Activated CD4-positive, alpha-beta T cell treated with anti-CD3 and anti-CD28 coated beads, Interleukin-2, amount 10 ng/mL, durations not matched to agents 7 days and 5 days (primary cell): ENCODE measurements at regions not wholly inside any gene's neighbourhood (a gene's known extent, or its start where the extent isn't known, plus 50 kb on each side); places are given as distances from the start of the nearest gene placed in this dataset.
A peak's percentile ranks its signal among the peaks of the same experiment; 100 is the strongest.

ENCODE experiments used
- CTCF ChIA-PET: fragments of 350-600 bp; sonication (Branson Sonifier 250); formaldehyde crosslinking; loops from one replicate; lab custom pipeline; 2021; ENCODE audit warnings: antibody characterized with exemption; lab: Charles Lee
- POLR2A ChIA-PET: fragments of 350-600 bp; sonication (Branson Sonifier 250); formaldehyde crosslinking; loops from one replicate; lab custom pipeline; 2021; ENCODE audit warnings: antibody characterized with exemption; lab: Charles Lee
- DNase-seq: peaks from one replicate; pipeline ENCODE4 v3.0.0-alpha.2; 2020
- H3K27ac Mint-ChIP-seq: one replicate; pipeline ENCODE4 v1.8.0; 2021; ENCODE audit warnings: mild to moderate bottlenecking, moderate library complexity, mixed read lengths
- H3K27me3 Mint-ChIP-seq: one replicate; pipeline ENCODE4 v1.8.0; 2021; ENCODE audit warnings: mixed read lengths
- H3K36me3 Mint-ChIP-seq: one replicate; pipeline ENCODE4 v1.8.0; 2021; ENCODE audit warnings: low read depth, mixed read lengths
- H3K4me1 Mint-ChIP-seq: one replicate; pipeline ENCODE4 v1.8.0; 2021; ENCODE audit warnings: mixed read lengths
- H3K4me3 Mint-ChIP-seq: one replicate; pipeline ENCODE4 v1.8.0; 2021; ENCODE audit warnings: mild to moderate bottlenecking, moderate library complexity, mixed read lengths
- H3K9me3 Mint-ChIP-seq: one replicate; pipeline ENCODE4 v1.8.0; 2021; ENCODE audit warnings: mixed read lengths

GRCh38 chr14:71680736-71681387, 251.4 kb upstream of the RGS6 start:
- H3K9me3 Mint-ChIP-seq = peaks cover 5% of the 10 kb centered on the region
- no peak overlapping the region for H3K4me3 Mint-ChIP-seq
- CTCF ChIA-PET = interaction anchor here (1.3 kb wide), 1 partner anchor 14 kb away, joined by 3 read pairs; no protein-coding TSS in a partner anchor
- H3K36me3 Mint-ChIP-seq = peaks cover 49% of the 10 kb centered on the region
- no peak overlapping the region for H3K27ac Mint-ChIP-seq
- no peak for DNase-seq
- POLR2A ChIA-PET = no interaction called here
- H3K27me3 Mint-ChIP-seq = no peaks in the 10 kb centered on the region
- peaks cover 8% of the 10 kb centered on the region for H3K4me1 Mint-ChIP-seq

DNA sequence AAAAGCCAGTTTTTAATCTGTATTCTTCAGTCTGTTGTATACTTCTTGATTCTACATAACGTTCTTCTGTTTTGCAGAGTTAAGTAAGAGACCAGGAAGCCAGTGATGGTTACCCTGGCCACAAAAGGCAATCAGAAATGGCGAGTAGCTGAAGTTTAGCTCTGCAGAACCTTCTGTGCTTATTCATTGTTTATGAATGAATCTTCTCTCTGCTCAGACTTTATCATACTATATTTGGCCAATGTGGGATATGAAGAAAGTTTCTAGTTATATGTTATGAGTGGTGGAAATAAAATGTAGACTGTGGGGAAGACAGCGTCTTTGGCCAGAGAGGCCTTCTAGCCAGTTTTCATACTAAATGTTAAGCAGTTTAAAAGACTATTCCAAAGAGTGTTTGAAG, 249.9 kb upstream of the RGS6 start:
- Mint-ChIP-seq H3K4me1 (peaks cover 8% of the 10 kb centered on the region), H3K27me3 (no peaks in the 10 kb centered on the region), H3K36me3 (peaks cover 48% of the 10 kb centered on the region), H3K9me3 (peaks cover 5% of the 10 kb centered on the region), H3K27ac (peak overlapping the region; percentile 26), H3K4me3 (no peak overlapping the region)
- POLR2A ChIA-PET = no interaction called here
- DNase-seq = no peak
- CTCF ChIA-PET = no interaction called here

GRCh38 chr14:71684323-71684722, 247.9 kb upstream of the RGS6 start:
- H3K36me3 Mint-ChIP-seq = peaks cover 34% of the 10 kb centered on the region
- no peak overlapping the region for H3K27ac Mint-ChIP-seq
- H3K9me3 Mint-ChIP-seq = no peaks in the 10 kb centered on the region
- POLR2A ChIA-PET = no interaction called here
- DNase-seq = no peak
- no peaks in the 10 kb centered on the region for H3K27me3 Mint-ChIP-seq
- CTCF ChIA-PET = no interaction called here
- no peak overlapping the region for H3K4me3 Mint-ChIP-seq
- H3K4me1 Mint-ChIP-seq = peaks cover 8% of the 10 kb centered on the region

DNA sequence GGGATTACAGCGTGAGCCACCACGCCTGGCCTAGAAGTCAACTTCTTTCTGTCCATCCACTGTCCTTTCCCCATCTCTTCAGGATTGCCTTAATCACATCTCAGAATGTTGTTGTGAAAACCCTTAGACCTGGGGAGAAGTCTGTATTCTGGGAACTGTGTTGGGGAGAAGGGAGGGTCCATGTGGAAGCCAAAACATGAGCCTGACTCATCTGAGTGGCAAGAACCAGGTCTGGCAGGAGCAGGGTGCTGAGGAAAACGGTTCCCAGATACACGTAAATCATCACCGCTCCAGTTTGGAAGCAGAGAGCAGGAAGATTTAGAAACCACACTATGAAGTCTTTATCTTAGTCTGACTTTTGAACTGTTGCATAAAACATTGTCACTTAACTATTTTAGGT, 245.6 kb upstream of the RGS6 start:
- POLR2A ChIA-PET = no interaction called here
- CTCF ChIA-PET = no interaction called here
- H3K27ac Mint-ChIP-seq = no peak overlapping the region
- H3K9me3 Mint-ChIP-seq = no peaks in the 10 kb centered on the region
- peaks cover 8% of the 10 kb centered on the region for H3K4me1 Mint-ChIP-seq
- no peaks in the 10 kb centered on the region for H3K27me3 Mint-ChIP-seq
- no peak for DNase-seq
- H3K36me3 Mint-ChIP-seq = peaks cover 40% of the 10 kb centered on the region
- H3K4me3 Mint-ChIP-seq = no peak overlapping the region

DNA sequence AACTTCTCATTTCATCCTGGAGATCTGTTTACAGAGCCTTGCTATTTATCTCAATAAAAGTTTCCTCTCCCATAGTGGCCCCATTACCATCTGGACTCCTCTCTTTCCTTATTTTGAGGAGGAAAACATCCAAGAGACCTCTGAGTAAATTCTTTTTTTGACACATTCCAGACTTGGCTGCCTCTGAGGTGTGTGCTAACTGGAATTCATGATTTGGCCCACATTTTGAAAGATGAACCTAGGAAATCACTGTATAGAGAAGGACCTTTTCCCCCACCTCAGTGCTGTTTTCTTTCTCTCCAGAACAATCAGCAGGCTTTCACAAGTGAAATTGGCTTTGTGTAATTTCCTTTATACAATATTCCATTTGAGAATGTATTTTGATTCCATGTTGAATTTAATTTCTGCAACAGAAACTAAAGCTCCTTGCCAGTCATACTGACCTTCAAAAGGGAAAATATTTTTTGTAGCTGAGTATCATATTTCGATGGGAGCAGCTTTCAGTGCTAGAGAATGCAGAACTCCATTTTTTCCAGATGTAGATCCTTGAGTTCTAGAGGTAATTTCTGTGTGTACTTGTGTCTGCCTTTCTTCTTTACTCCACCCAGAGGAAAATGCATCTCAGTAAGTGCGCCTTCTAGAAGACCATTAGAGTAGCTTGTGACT, 244.9 kb upstream of the RGS6 start:
- POLR2A ChIA-PET = no interaction called here
- H3K27ac Mint-ChIP-seq = no peak overlapping the region

GRCh38 chr14:71688576-71688975, 243.7 kb upstream of the RGS6 start:
- Mint-ChIP-seq H3K4me3 (no peak overlapping the region), H3K9me3 (no peaks in the 10 kb centered on the region), H3K27me3 (no peaks in the 10 kb centered on the region), H3K36me3 (peaks cover 45% of the 10 kb centered on the region), H3K27ac (no peak overlapping the region), H3K4me1 (peaks cover 6% of the 10 kb centered on the region)
- no peak for DNase-seq
- CTCF ChIA-PET = interaction anchor here (0.7 kb wide), 1 partner anchor 11 kb away, joined by 3 read pairs; no protein-coding TSS in a partner anchor
- POLR2A ChIA-PET = no interaction called here

More for the DNA sequence above, 244.9 kb upstream of the RGS6 start:
- CTCF ChIA-PET = interaction anchor here (1.0 kb wide), 1 partner anchor 12 kb away, joined by 3 read pairs; no protein-coding TSS in a partner anchor
- Mint-ChIP-seq H3K4me3 (no peak overlapping the region), H3K27me3 (no peaks in the 10 kb centered on the region), H3K9me3 (no peaks in the 10 kb centered on the region), H3K36me3 (peaks cover 45% of the 10 kb centered on the region), H3K4me1 (peaks cover 8% of the 10 kb centered on the region)
- no peak for DNase-seq

- POLR2A ChIA-PET = no interaction called here
- peaks cover 12% of the 10 kb centered on the region for H3K4me1 Mint-ChIP-seq
- CTCF ChIA-PET = interaction anchor here (0.5 to 0.9 kb wide), 2 partner anchors 269 to 1582 kb away, joined by 3 to 4 read pairs; no protein-coding TSS in a partner anchor
- DNase-seq = no peak
- peaks cover 40% of the 10 kb centered on the region for H3K36me3 Mint-ChIP-seq
- H3K4me3 Mint-ChIP-seq = no peak overlapping the region
- H3K9me3 Mint-ChIP-seq = no peaks in the 10 kb centered on the region
- no peak overlapping the region for H3K27ac Mint-ChIP-seq
- no peaks in the 10 kb centered on the region for H3K27me3 Mint-ChIP-seq
Observed at GRCh38 chr14:71690478-71690877, 241.8 kb upstream of the RGS6 start.

DNA sequence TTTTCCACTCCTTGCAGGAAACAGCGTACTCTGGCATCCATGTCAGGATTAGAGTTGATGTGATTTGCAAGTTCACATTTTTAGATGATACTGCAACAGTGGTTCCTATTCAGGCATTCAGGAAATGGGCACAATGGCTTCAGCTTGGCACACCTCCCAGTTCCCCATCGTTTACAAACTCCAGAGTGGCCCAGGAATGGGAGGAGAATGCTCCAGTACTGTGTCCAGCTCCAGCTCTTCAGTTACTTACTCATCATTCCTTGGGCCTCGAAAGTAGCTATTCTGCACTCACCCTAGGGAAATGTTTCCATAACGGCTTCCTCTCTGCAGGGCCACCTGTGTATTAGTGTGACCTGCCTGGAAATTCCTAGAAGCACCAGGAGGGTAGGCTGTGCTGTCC, 239.7 kb upstream of the RGS6 start:
- Mint-ChIP-seq H3K4me3 (no peak overlapping the region), H3K27me3 (no peaks in the 10 kb centered on the region), H3K27ac (no peak overlapping the region), H3K9me3 (no peaks in the 10 kb centered on the region), H3K4me1 (peaks cover 18% of the 10 kb centered on the region), H3K36me3 (peaks cover 41% of the 10 kb centered on the region)
- DNase-seq = no peak
- CTCF ChIA-PET = no interaction called here
- POLR2A ChIA-PET = no interaction called here

DNA sequence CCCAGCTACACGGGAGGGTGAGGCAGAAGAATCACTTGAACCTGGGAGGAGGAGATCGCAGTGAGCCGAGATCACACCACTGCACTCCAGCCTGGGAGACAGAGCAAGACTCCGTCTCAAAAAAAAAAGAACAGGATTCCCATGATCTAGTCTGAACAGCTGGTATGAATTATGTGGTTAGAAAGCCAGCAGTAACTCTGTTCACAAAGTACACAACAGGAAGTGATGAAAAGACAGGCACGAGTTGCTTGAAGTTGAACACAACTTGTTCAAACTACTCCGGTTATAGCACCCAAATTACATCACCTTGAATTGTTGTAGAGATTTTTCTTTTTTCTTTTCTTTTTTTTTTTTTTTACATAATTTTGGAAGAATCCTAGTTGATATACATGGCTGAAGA, 238.8 kb upstream of the RGS6 start:
- Mint-ChIP-seq H3K27me3 (no peaks in the 10 kb centered on the region), H3K4me1 (peaks cover 24% of the 10 kb centered on the region), H3K4me3 (no peak overlapping the region), H3K27ac (peak overlapping the region; percentile 33), H3K9me3 (no peaks in the 10 kb centered on the region), H3K36me3 (peaks cover 40% of the 10 kb centered on the region)
- CTCF ChIA-PET = no interaction called here
- POLR2A ChIA-PET = no interaction called here
- DNase-seq = peak; percentile 14

GRCh38 chr14:71694591-71695530, 237.4 kb upstream of the RGS6 start:
- ChIA-PET POLR2A (interaction anchor here (0.5 kb wide), 1 partner anchor 1109 kb away, joined by 3 read pairs; no protein-coding TSS in a partner anchor), CTCF (no interaction called here)

GRCh38 chr14:71695611-71696350, 236.4 kb upstream of the RGS6 start:
- peaks cover 50% of the 10 kb centered on the region for H3K36me3 Mint-ChIP-seq
- no peaks in the 10 kb centered on the region for H3K27me3 Mint-ChIP-seq
- no peak overlapping the region for H3K27ac Mint-ChIP-seq
- POLR2A ChIA-PET = interaction anchor here (0.5 kb wide), 1 partner anchor 1110 kb away, joined by 3 read pairs; no protein-coding TSS in a partner anchor
- no peak overlapping the region for H3K4me3 Mint-ChIP-seq
- H3K9me3 Mint-ChIP-seq = peaks cover 2% of the 10 kb centered on the region
- DNase-seq = no peak
- H3K4me1 Mint-ChIP-seq = peaks cover 27% of the 10 kb centered on the region
- CTCF ChIA-PET = interaction anchor here (0.5 kb wide), 1 partner anchor 15 kb away, joined by 3 read pairs; no protein-coding TSS in a partner anchor

More at GRCh38 chr14:71694591-71695530, 237.4 kb upstream of the RGS6 start:
- Mint-ChIP-seq H3K27me3 (no peaks in the 10 kb centered on the region), H3K4me3 (no peak overlapping the region), H3K4me1 (peaks cover 24% of the 10 kb centered on the region), H3K9me3 (no peaks in the 10 kb centered on the region), H3K27ac (no peak overlapping the region), H3K36me3 (peaks cover 50% of the 10 kb centered on the region)
- DNase-seq = no peak

DNA sequence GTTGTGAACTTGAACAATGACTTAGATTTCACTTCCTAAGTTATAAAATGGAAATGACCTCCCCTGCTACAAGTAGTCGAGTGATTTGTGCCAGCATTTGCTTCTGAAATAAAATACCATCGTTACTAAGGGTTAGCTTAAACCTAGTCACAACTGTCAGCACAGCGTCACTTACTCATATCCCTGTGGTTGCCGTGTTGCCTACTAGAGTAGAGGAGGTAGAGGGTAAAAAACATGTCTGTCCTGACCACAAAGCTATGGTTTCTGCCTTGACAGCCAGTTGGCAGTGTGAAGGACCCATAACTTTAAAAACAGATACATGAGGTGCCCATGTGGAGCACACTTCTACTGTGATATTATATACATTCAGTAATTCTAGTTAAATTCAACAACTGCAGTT, 234.2 kb upstream of the RGS6 start:
- Mint-ChIP-seq H3K4me1 (peaks cover 46% of the 10 kb centered on the region), H3K36me3 (peaks cover 51% of the 10 kb centered on the region), H3K4me3 (no peak overlapping the region), H3K27me3 (no peaks in the 10 kb centered on the region), H3K9me3 (peaks cover 5% of the 10 kb centered on the region), H3K27ac (no peak overlapping the region)
- CTCF ChIA-PET = interaction anchor here (0.8 to 1.3 kb wide), 3 partner anchors 9 to 55 kb away, joined by 3 to 4 read pairs (median 3); no protein-coding TSS in a partner anchor
- POLR2A ChIA-PET = no interaction called here
- no peak for DNase-seq
